Smooth muscle cell (in vitro differentiated cells): ENCODE measurements at regions not wholly inside any gene's neighbourhood (a gene's known extent, or its start where the extent isn't known, plus 50 kb on each side); places are given as distances from the start of the nearest gene placed in this dataset.

Source experiments
- DNase-seq: peaks from one replicate; lab custom pipeline; 2025; ENCODE audit not compliant: unreplicated experiment; lab: John Stamatoyannopoulos, UW
- H2AFZ ChIP-seq: fragments of 200-600 bp; sonication (generic); 2 replicates; pipeline ENCODE4 v1.6.0; 2016; ENCODE audit warnings: antibody characterized with exemption, low read depth, mild to moderate bottlenecking
- H3F3A ChIP-seq: fragments of 200-600 bp; sonication (generic); 2 replicates; pipeline ENCODE4 v1.6.0; 2017; ENCODE audit warnings: antibody characterized with exemption, low read depth
- H3K27ac ChIP-seq: fragments of 200-600 bp; sonication (generic); 2 replicates; pipeline ENCODE4 v1.5.1; 2016; ENCODE audit warnings: low read depth, mild to moderate bottlenecking
- H3K27me3 ChIP-seq: fragments of 200-600 bp; sonication (generic); 2 replicates; pipeline ENCODE4 v1.6.1; 2016; ENCODE audit warnings: low read depth, mild to moderate bottlenecking
- H3K36me3 ChIP-seq: fragments of 200-600 bp; sonication (generic); 2 replicates; pipeline ENCODE4 v1.5.1; 2016; ENCODE audit warnings: low read depth
- H3K4me1 ChIP-seq: fragments of 200-600 bp; sonication (generic); 2 replicates; pipeline ENCODE4 v1.5.1; 2016; ENCODE audit warnings: low read depth
- H3K4me2 ChIP-seq: fragments of 200-600 bp; sonication (generic); 2 replicates; pipeline ENCODE4 v1.6.0; 2016; ENCODE audit warnings: mild to moderate bottlenecking
- H3K4me3 ChIP-seq: fragments of 200-600 bp; sonication (generic); 2 replicates; pipeline ENCODE4 v1.5.1; 2016; ENCODE audit warnings: mild to moderate bottlenecking
- H3K79me2 ChIP-seq: fragments of 200-600 bp; sonication (generic); 2 replicates; pipeline ENCODE4 v1.6.0; 2016; ENCODE audit warnings: low read depth, mild to moderate bottlenecking
- H3K9ac ChIP-seq: fragments of 200-600 bp; sonication (generic); 2 replicates; pipeline ENCODE4 v1.6.0; 2016; ENCODE audit warnings: low read depth
- H3K9me3 ChIP-seq: fragments of 200-600 bp; sonication (generic); replicated peaks from 2 replicates; pipeline ENCODE4 v1.5.1; 2016; ENCODE audit warnings: low read depth
- H4K20me1 ChIP-seq: fragments of 200-600 bp; sonication (generic); 2 replicates; pipeline ENCODE4 v1.6.0; 2016; ENCODE audit warnings: low read depth
- CTCF ChIP-seq: fragments of 200-600 bp; sonication (generic); IDR thresholded peaks from 2 replicates; pipeline ENCODE4 v1.5.1; 2017; ENCODE audit warnings: borderline replicate concordance, mild to moderate bottlenecking, antibody characterized with exemption; ENCODE audit not compliant: insufficient read depth, poor library complexity, severe bottlenecking
- WGBS: methylation state at CpG from one replicate; pipeline ENCODE4 v1.1.7; 2016; ENCODE audit warnings: low lambda C conversion rate; 5-methylcytosine and 5-hydroxymethylcytosine counted together

GRCh38 chr2:228542277-228542676 lies 360.8 kb upstream of the SPHKAP start:
- Histone ChIP-seq H3K79me2 (no peaks in the 10 kb centered on the region), H3K9me3 (no peaks in the 10 kb centered on the region), H3K4me2 (no peak overlapping the region), H3K9ac (no peak overlapping the region), H3K4me3 (no peak overlapping the region), H3K27me3 (no peaks in the 10 kb centered on the region), H3K27ac (no peak overlapping the region), H4K20me1 (no peaks in the 10 kb centered on the region), H3K36me3 (no peaks in the 10 kb centered on the region), H3K4me1 (no peaks in the 10 kb centered on the region), H2AFZ (no peak overlapping the region), H3F3A (no peaks in the 10 kb centered on the region)
- TF ChIP-seq CTCF = no peak
- WGBS = 89% methylated on average over 4 of the region's 4 CpGs
- DNase-seq = no peak

GRCh38 chr2:228541789-228542188 lies 360.3 kb upstream of the SPHKAP start:
- Histone ChIP-seq H3K9me3 (no peaks in the 10 kb centered on the region), H3K27ac (no peak overlapping the region), H3K79me2 (no peaks in the 10 kb centered on the region), H3K9ac (no peak overlapping the region), H4K20me1 (no peaks in the 10 kb centered on the region), H3K4me3 (no peak overlapping the region), H3K4me2 (no peak overlapping the region), H3K4me1 (no peaks in the 10 kb centered on the region), H2AFZ (no peak overlapping the region), H3F3A (no peaks in the 10 kb centered on the region), H3K27me3 (no peaks in the 10 kb centered on the region), H3K36me3 (no peaks in the 10 kb centered on the region)
- TF ChIP-seq CTCF = no peak
- no peak for DNase-seq
- 86% methylated on average over 4 of the region's 4 CpGs for WGBS

GRCh38 chr2:228540976-228541375 lies 359.5 kb upstream of the SPHKAP start:
- Histone ChIP-seq H3K4me1 (no peaks in the 10 kb centered on the region), H3K36me3 (no peaks in the 10 kb centered on the region), H2AFZ (no peak overlapping the region), H3F3A (no peaks in the 10 kb centered on the region), H3K79me2 (no peaks in the 10 kb centered on the region), H3K4me3 (no peak overlapping the region), H4K20me1 (no peaks in the 10 kb centered on the region), H3K9ac (no peak overlapping the region), H3K9me3 (no peaks in the 10 kb centered on the region), H3K27me3 (no peaks in the 10 kb centered on the region), H3K4me2 (no peak overlapping the region), H3K27ac (no peak overlapping the region)
- TF ChIP-seq CTCF = no peak
- DNase-seq = no peak
- WGBS = 95% methylated on average over 3 of the region's 3 CpGs

GRCh38 chr2:228535396-228535795 lies 353.9 kb upstream of the SPHKAP start:
- Histone ChIP-seq H3K9me3 (no peaks in the 10 kb centered on the region), H3K36me3 (no peaks in the 10 kb centered on the region), H3F3A (no peaks in the 10 kb centered on the region), H3K27ac (no peak overlapping the region), H2AFZ (no peak overlapping the region), H3K79me2 (no peaks in the 10 kb centered on the region), H3K4me1 (no peaks in the 10 kb centered on the region), H3K9ac (no peak overlapping the region), H3K4me2 (no peak overlapping the region), H4K20me1 (no peaks in the 10 kb centered on the region), H3K27me3 (no peaks in the 10 kb centered on the region), H3K4me3 (no peak overlapping the region)
- TF ChIP-seq CTCF = no peak
- no peak for DNase-seq
